Osteocyte (in vitro differentiated cells): ENCODE measurements at regions not wholly inside any gene's neighbourhood (a gene's known extent, or its start where the extent isn't known, plus 50 kb on each side); places are given as distances from the start of the nearest gene placed in this dataset.

Source experiments
- DNase-seq: peaks from one replicate; pipeline ENCODE4 v3.0.0; 2021; ENCODE audit warnings: mixed read lengths; ENCODE audit not compliant: unreplicated experiment; ENCODE audit errors: extremely low spot score
- H3K27ac Mint-ChIP-seq: one replicate; pipeline ENCODE4 v1.8.0; 2021; ENCODE audit warnings: mild to moderate bottlenecking, mixed read lengths; ENCODE audit not compliant: unreplicated experiment
- H3K27me3 Mint-ChIP-seq: one replicate; pipeline ENCODE4 v1.8.0; 2021; ENCODE audit warnings: mixed read lengths; ENCODE audit not compliant: unreplicated experiment
- H3K36me3 Mint-ChIP-seq: one replicate; pipeline ENCODE4 v1.8.0; 2021; ENCODE audit warnings: mixed read lengths; ENCODE audit not compliant: unreplicated experiment
- H3K4me1 Mint-ChIP-seq: one replicate; pipeline ENCODE4 v1.8.0; 2021; ENCODE audit warnings: mixed read lengths; ENCODE audit not compliant: unreplicated experiment
- H3K4me3 Mint-ChIP-seq: one replicate; pipeline ENCODE4 v1.8.0; 2021; ENCODE audit warnings: mild to moderate bottlenecking, moderate library complexity, mixed read lengths; ENCODE audit not compliant: unreplicated experiment
- H3K9me3 Mint-ChIP-seq: one replicate; pipeline ENCODE4 v1.8.0; 2021; ENCODE audit warnings: mixed read lengths; ENCODE audit not compliant: unreplicated experiment
- CTCF ChIP-seq: fragments of 200-600 bp; sonication (generic); IDR thresholded peaks from 2 replicates; pipeline ENCODE4 v1.5.0; 2021; ENCODE audit warnings: antibody characterized with exemption, mild to moderate bottlenecking, moderate library complexity

- Mint-ChIP-seq H3K27me3 (no peaks in the 10 kb centered on the region), H3K4me3 (no peak overlapping the region), H3K36me3 (no peaks in the 10 kb centered on the region), H3K9me3 (no peaks in the 10 kb centered on the region), H3K4me1 (peaks cover 43% of the 10 kb centered on the region), H3K27ac (peak overlapping the region; percentile 70)
- TF ChIP-seq CTCF = no peak
- DNase-seq = no peak
Observed at GRCh38 chr2:217481577-217481976, 521.2 kb downstream of the TNS1 start.

GRCh38 chr2:217479566-217479965 lies 523.2 kb downstream of the TNS1 start:
- H3K9me3 Mint-ChIP-seq = no peaks in the 10 kb centered on the region
- H3K27ac Mint-ChIP-seq = no peak overlapping the region
- H3K4me3 Mint-ChIP-seq = no peak overlapping the region
- no peak for DNase-seq
- H3K36me3 Mint-ChIP-seq = no peaks in the 10 kb centered on the region
- peaks cover 63% of the 10 kb centered on the region for H3K4me1 Mint-ChIP-seq
- H3K27me3 Mint-ChIP-seq = no peaks in the 10 kb centered on the region
- no peak for TF ChIP-seq CTCF

GRCh38 chr2:217478831-217479455 lies 523.9 kb downstream of the TNS1 start:
- Mint-ChIP-seq H3K4me3 (no peak overlapping the region), H3K4me1 (peaks cover 69% of the 10 kb centered on the region), H3K27me3 (no peaks in the 10 kb centered on the region), H3K36me3 (no peaks in the 10 kb centered on the region), H3K27ac (no peak overlapping the region), H3K9me3 (no peaks in the 10 kb centered on the region)
- DNase-seq = no peak
- no peak for TF ChIP-seq CTCF

GRCh38 chr2:217477583-217477982 lies 525.2 kb downstream of the TNS1 start:
- TF ChIP-seq CTCF = no peak
- Mint-ChIP-seq H3K27me3 (no peaks in the 10 kb centered on the region), H3K4me3 (no peak overlapping the region), H3K27ac (no peak overlapping the region), H3K9me3 (no peaks in the 10 kb centered on the region), H3K4me1 (peaks cover 65% of the 10 kb centered on the region), H3K36me3 (no peaks in the 10 kb centered on the region)
- no peak for DNase-seq

- no peak overlapping the region for H3K27ac Mint-ChIP-seq
- no peaks in the 10 kb centered on the region for H3K9me3 Mint-ChIP-seq
- no peak for TF ChIP-seq CTCF
- H3K4me3 Mint-ChIP-seq = no peak overlapping the region
- H3K27me3 Mint-ChIP-seq = no peaks in the 10 kb centered on the region
- H3K36me3 Mint-ChIP-seq = no peaks in the 10 kb centered on the region
- no peak for DNase-seq
- peaks cover 57% of the 10 kb centered on the region for H3K4me1 Mint-ChIP-seq
Observed at GRCh38 chr2:217475791-217476190, 527.0 kb downstream of the TNS1 start.
